Endothelial cell of umbilical vein (primary cell): ENCODE measurements at regions not wholly inside any gene's neighbourhood (a gene's known extent, or its start where the extent isn't known, plus 50 kb on each side); places are given as distances from the start of the nearest gene placed in this dataset.

ENCODE experiments used
- BruUV-seq: library from RNA; stranded (reverse); fragments of 400-500 nt; replicated peaks from 2 replicates; lab custom pipeline; 2021; lab: Mats Ljungman, UMichigan
- CTCF ChIA-PET: fragments of 300-600, 350-600 bp; sonication (Branson Sonifier 250); formaldehyde crosslinking; loops from one replicate; lab custom pipeline; 2021; ENCODE audit warnings: antibody characterized with exemption, inconsistent platforms; lab: Charles Lee
- POLR2A ChIA-PET: fragments of 300-600, 350-600 bp; sonication (Branson Sonifier 250); formaldehyde crosslinking; loops from one replicate; lab custom pipeline; 2021; ENCODE audit warnings: antibody characterized with exemption, inconsistent platforms; lab: Charles Lee
- DNase-seq: peaks from one replicate; pipeline ENCODE4 v3.0.0-alpha.2; 2011; ENCODE audit warnings: low read depth, low spot score
- FAIRE-seq: peaks from 2 replicates; lab custom pipeline; 2011; peaks lifted over from hg19 to GRCh38; lab: Jason Lieb, UNC
- H2AFZ ChIP-seq: 2 replicates; pipeline ENCODE4 v1.6.0; 2012; ENCODE audit warnings: low read depth, low read length, control low read depth, inconsistent platforms
- H3K27ac ChIP-seq: 2 replicates; pipeline ENCODE4 v1.5.1; 2011; ENCODE audit warnings: low read depth, mild to moderate bottlenecking, control low read depth, low read length, moderate library complexity; ENCODE audit not compliant: insufficient read depth
- H3K27me3 ChIP-seq, 2 experiments: 2 replicates each; pipeline versions ENCODE4 v1.6.0 to v1.6.1; 2011; ENCODE audit warnings: low read length in 2 of 2, mixed read lengths in 1 of 2; ENCODE audit not compliant: control insufficient read depth in 2 of 2, insufficient read depth in 2 of 2
- H3K36me3 ChIP-seq, 2 experiments: 2 replicates in 1 of 2; 3 replicates in 1 of 2; pipeline ENCODE4 v1.5.1; 2011; ENCODE audit warnings: low read length in 2 of 2, mild to moderate bottlenecking in 1 of 2, moderate library complexity in 1 of 2; ENCODE audit not compliant: control insufficient read depth in 2 of 2, insufficient read depth in 2 of 2; ENCODE audit errors: extremely low read depth in 1 of 2
- H3K4me1 ChIP-seq: 3 replicates; pipeline ENCODE4 v1.5.1; 2011; ENCODE audit warnings: mild to moderate bottlenecking, low read length; ENCODE audit not compliant: control insufficient read depth, insufficient read depth; ENCODE audit errors: extremely low read depth
- H3K4me2 ChIP-seq: 2 replicates; pipeline ENCODE4 v1.6.1; 2011; ENCODE audit warnings: low read length, control low read depth, mixed read lengths; ENCODE audit not compliant: insufficient read depth
- H3K4me3 ChIP-seq, 3 experiments: fragments of 200-600 bp in 1 of 3; sonication (generic), shearing (Covaris generic) in 1 of 3; replicated peaks in 1 of 3; 2 replicates each; pipeline ENCODE4 v1.5.1; 2011 to 2016; ENCODE audit warnings: control low read depth in 3 of 3, low read length in 3 of 3, mild to moderate bottlenecking in 2 of 3, inconsistent platforms in 1 of 3, low read depth in 1 of 3, moderate library complexity in 1 of 3; ENCODE audit not compliant: insufficient read depth in 1 of 3
- H3K79me2 ChIP-seq: 2 replicates; pipeline ENCODE4 v1.6.0; 2012; ENCODE audit warnings: low read length, inconsistent platforms; ENCODE audit not compliant: control insufficient read depth, insufficient read depth
- H3K9ac ChIP-seq: replicated peaks from 2 replicates; pipeline ENCODE3; 2011; ENCODE audit warnings: low read length, control low read depth; ENCODE audit not compliant: insufficient read depth; ENCODE audit errors: extremely low read depth
- H3K9me1 ChIP-seq: replicated peaks from 3 replicates; pipeline ENCODE4 v1.6.0; 2011; ENCODE audit warnings: mild to moderate bottlenecking, low read length; ENCODE audit not compliant: control insufficient read depth, insufficient read depth; ENCODE audit errors: extremely low read depth
- H3K9me3 ChIP-seq: replicated peaks from 2 replicates; pipeline ENCODE4 v1.5.1; 2012; ENCODE audit warnings: low read length, inconsistent platforms; ENCODE audit not compliant: control insufficient read depth, insufficient read depth
- H4K20me1 ChIP-seq: replicated peaks from 2 replicates; pipeline ENCODE3; 2011; ENCODE audit warnings: mild to moderate bottlenecking, low read length; ENCODE audit not compliant: control insufficient read depth, insufficient read depth; ENCODE audit errors: extremely low read depth
- EZH2 ChIP-seq: IDR thresholded peaks from 2 replicates; pipeline ENCODE4 v1.6.1; 2012; ENCODE audit warnings: borderline replicate concordance, low read depth, mild to moderate bottlenecking, moderate library complexity, low read length, inconsistent platforms; ENCODE audit not compliant: severe bottlenecking
- FOS ChIP-seq: IDR thresholded peaks from 2 replicates; pipeline ENCODE4 v1.6.1; 2011; ENCODE audit warnings: mild to moderate bottlenecking, low read length, moderate library complexity, borderline replicate concordance; ENCODE audit not compliant: insufficient read depth
- GATA2 ChIP-seq: IDR thresholded peaks from 2 replicates; pipeline ENCODE4 v1.7.0; 2011; ENCODE audit warnings: low read depth, mild to moderate bottlenecking, moderate library complexity, mixed read lengths, low read length; ENCODE audit not compliant: insufficient read length, insufficient read depth
- MAX ChIP-seq: IDR thresholded peaks from 2 replicates; pipeline ENCODE4 v1.6.1; 2011; ENCODE audit not compliant: insufficient read depth, insufficient read length
- MYC ChIP-seq: IDR thresholded peaks from one replicate; pipeline ENCODE4 v1.6.1; 2011; ENCODE audit warnings: mild to moderate bottlenecking, low read depth, low read length
- POLR2A ChIP-seq: IDR thresholded peaks from 2 replicates; pipeline ENCODE4 v1.6.1; 2012; ENCODE audit warnings: low read depth, mild to moderate bottlenecking, control low read depth, low read length
- dilution Hi-C: fragments of 300-500 bp; cut with MboI; formaldehyde crosslinking; loops from one replicate; pipeline ENCODE4 v1.15.0; 2019; ENCODE audit warnings: low sequenced_read_pairs; ENCODE audit not compliant: extremely low pct_ligation_motif_present
- intact Hi-C: fragments of 100-400 bp; cut with micrococcal nuclease; formaldehyde crosslinking; loops from one replicate; pipeline ENCODE4 v1.10.0; 2022

GRCh38 chrX:9146657-9147056 is 112.7 kb upstream of the FAM9B start:
- no TSS peak for BruUV-seq
- TF ChIP-seq MYC, result no peak
- no peak for TF ChIP-seq FOS
- no peak for TF ChIP-seq MAX
- no peak for TF ChIP-seq EZH2
- no peak overlapping the region for H3K27ac ChIP-seq
- no peaks in the 10 kb centered on the region for H3K36me3 ChIP-seq
- no peaks in the 10 kb centered on the region for H3K79me2 ChIP-seq
- no peak overlapping the region for H2AFZ ChIP-seq
- H3K9me3 ChIP-seq, result no peaks in the 10 kb centered on the region
- POLR2A ChIA-PET, result no interaction called here
- FAIRE-seq, result no peak
- intact Hi-C loops (no loop called here), dilution Hi-C loops (no loop called here)
- no peak for DNase-seq
- CTCF ChIA-PET, result no interaction called here
- H3K9ac ChIP-seq, result no peak overlapping the region
- no peak overlapping the region for H3K4me2 ChIP-seq
- H3K9me1 ChIP-seq, result no peaks in the 10 kb centered on the region
- H3K4me3 ChIP-seq, result no peak overlapping the region
- H3K27me3 ChIP-seq, result peaks cover 0 to 2% of the 10 kb centered on the region in 2 experiments
- no peaks in the 10 kb centered on the region for H3K4me1 ChIP-seq
- H4K20me1 ChIP-seq, result no peaks in the 10 kb centered on the region

DNA sequence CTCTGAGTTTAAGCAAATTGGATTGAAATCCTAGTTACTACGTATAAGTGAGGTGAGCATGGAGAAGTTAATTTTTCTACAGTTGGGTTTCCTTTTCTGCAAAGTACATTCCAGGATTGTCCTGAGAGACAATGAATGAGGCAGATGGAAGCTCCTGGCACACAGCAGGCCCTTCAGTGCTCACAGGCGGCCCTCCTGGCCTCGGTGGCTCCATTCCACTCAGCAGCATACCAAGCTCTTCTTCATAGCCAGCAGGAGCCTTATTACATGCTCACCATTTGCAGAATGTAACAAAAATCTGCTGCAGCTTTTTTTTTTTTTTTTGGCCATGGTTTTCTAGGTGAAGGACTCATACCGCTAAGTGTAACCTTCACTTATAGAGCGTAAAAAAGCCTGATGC is 113.2 kb upstream of the FAM9B start:
- Histone ChIP-seq H2AFZ (no peak overlapping the region), H3K9me1 (no peaks in the 10 kb centered on the region), H3K36me3 (no peaks in the 10 kb centered on the region), H3K4me2 (no peak overlapping the region), H3K27ac (no peak overlapping the region), H3K79me2 (no peaks in the 10 kb centered on the region), H3K9me3 (no peaks in the 10 kb centered on the region), H3K27me3 (peaks cover 0 to 2% of the 10 kb centered on the region in 2 experiments), H3K9ac (no peak overlapping the region), H3K4me1 (no peaks in the 10 kb centered on the region), H3K4me3 (no peak overlapping the region), H4K20me1 (no peaks in the 10 kb centered on the region)
- dilution Hi-C loops, result no loop called here
- DNase-seq (no peak), FAIRE-seq (no peak)
- ChIA-PET POLR2A (no interaction called here), CTCF (no interaction called here)
- intact Hi-C loops, result no loop called here
- BruUV-seq, result no TSS peak
- TF ChIP-seq EZH2, result no peak
- TF ChIP-seq FOS, result no peak
- no peak for TF ChIP-seq POLR2A
- no peak for TF ChIP-seq MYC
- no peak for TF ChIP-seq GATA2
